ENCODE measurements at regions not wholly inside any gene's neighbourhood (a gene's known extent, or its start where the extent isn't known, plus 50 kb on each side); places are given as distances from the start of the nearest gene placed in this dataset.

- TF ChIP-seq CTCF (IDR thresholded peaks at IDR 0.05) (no peak), ZFX (IDR thresholded peaks at IDR 0.05; ENCODE audit: borderline replicate concordance) (no peak)
Measured at GRCh38 chr7:86212976-86213375, 430.7 kb upstream of the GRM3 start.
